IPS-NIHi11 (cell line): ENCODE measurements at regions not wholly inside any gene's neighbourhood (a gene's known extent, or its start where the extent isn't known, plus 50 kb on each side); places are given as distances from the start of the nearest gene placed in this dataset.
"Not testable (repeated sequence)": the region's sequence is repeated elsewhere in the genome, so short reads cannot be mapped to it uniquely, and the experiment has no call there.

ENCODE experiments used
- DNase-seq: peaks from one replicate; pipeline ENCODE4 v3.0.0; 2012; ENCODE audit warnings: mixed read lengths, low spot score

GRCh38 chr20:39983655-39984054 is 705.4 kb downstream of the MAFB start:
- no peak for DNase-seq

GRCh38 chr20:39983183-39983582 is 705.9 kb downstream of the MAFB start:
- DNase-seq: no peak

GRCh38 chr20:39974966-39975501 is 714.0 kb downstream of the MAFB start:
- DNase-seq: no peak

GRCh38 chr20:39968495-39968894 is 720.5 kb downstream of the MAFB start:
- no peak for DNase-seq

GRCh38 chr20:39967806-39968205 is 721.2 kb downstream of the MAFB start:
- no peak for DNase-seq

GRCh38 chr20:39961637-39962244 is 727.3 kb downstream of the MAFB start:
- DNase-seq: no peak

- DNase-seq: peak; percentile 14
Observed at GRCh38 chr20:39960522-39961428, 728.3 kb downstream of the MAFB start.

- not testable (repeated sequence) for DNase-seq
Observed at GRCh38 chr20:39957911-39958310, 731.1 kb downstream of the MAFB start.

GRCh38 chr20:39954621-39955020 is 734.4 kb downstream of the MAFB start:
- no peak for DNase-seq

GRCh38 chr20:39946931-39947330 is 742.1 kb downstream of the MAFB start:
- DNase-seq: no peak

GRCh38 chr20:39946053-39946810 is 742.8 kb downstream of the MAFB start:
- DNase-seq: no peak

- DNase-seq: no peak
Observed at GRCh38 chr20:39944861-39945260, 744.2 kb downstream of the MAFB start.

- DNase-seq: no peak
Observed at GRCh38 chr20:39943336-39943735, 745.7 kb downstream of the MAFB start.

- DNase-seq: no peak
Observed at GRCh38 chr20:39941245-39941644, 747.8 kb downstream of the MAFB start.

- DNase-seq: no peak
Observed at GRCh38 chr20:39939241-39939865, 749.7 kb downstream of the MAFB start.

- DNase-seq: no peak
Observed at GRCh38 chr20:39936401-39936800, 752.6 kb downstream of the MAFB start.

- no peak for DNase-seq
Observed at GRCh38 chr20:39935901-39936300, 753.1 kb downstream of the MAFB start.

GRCh38 chr20:39916236-39916765 is 772.7 kb downstream of the MAFB start:
- DNase-seq: no peak

GRCh38 chr20:39913274-39913673 is 775.8 kb downstream of the MAFB start:
- no peak for DNase-seq

GRCh38 chr20:39911497-39911896 is 777.5 kb downstream of the MAFB start:
- no peak for DNase-seq

- no peak for DNase-seq
Observed at GRCh38 chr20:39910536-39910935, 778.5 kb downstream of the MAFB start.

- DNase-seq: no peak
Observed at GRCh38 chr20:39909447-39909846, 779.6 kb downstream of the MAFB start.
